ENCODE measurements at regions not wholly inside any gene's neighbourhood (a gene's known extent, or its start where the extent isn't known, plus 50 kb on each side); places are given as distances from the start of the nearest gene placed in this dataset.

DNA sequence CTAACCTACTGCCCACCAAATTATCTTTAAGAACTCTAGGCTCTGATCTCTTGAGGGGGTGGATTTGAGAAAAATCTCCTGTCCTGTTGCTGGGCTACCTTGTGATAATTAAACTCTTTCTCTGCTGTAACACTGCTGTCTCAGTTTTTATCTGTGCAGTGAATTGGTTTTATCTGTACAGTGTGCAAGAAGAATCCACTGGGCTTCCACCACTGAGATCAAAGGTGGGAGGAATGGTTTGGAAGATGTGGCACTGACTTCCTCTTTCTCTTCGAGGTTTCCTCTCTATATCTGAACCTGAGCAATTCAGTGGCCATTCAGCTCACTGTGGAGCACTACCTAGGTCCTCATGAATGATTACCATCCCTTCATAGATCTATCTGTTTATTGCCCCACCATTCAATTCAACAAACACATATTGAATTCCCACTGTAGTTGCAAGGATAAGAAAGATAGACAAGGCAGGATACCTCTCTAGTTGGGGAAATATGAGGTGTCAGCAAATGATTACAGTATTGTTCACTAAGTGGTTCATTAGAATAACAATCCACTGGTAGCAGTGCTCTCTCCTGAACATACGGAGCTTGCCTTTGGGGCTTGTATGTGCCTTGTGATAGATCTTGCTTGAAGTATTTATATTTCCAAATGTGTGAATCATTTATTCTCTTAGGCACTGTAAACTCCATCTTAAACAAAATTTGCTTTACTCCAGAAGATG lies 172.1 kb upstream of the ARG1 start:
- TF ChIP-seq POLR2AphosphoS5 (IDR thresholded peaks at IDR 0.05; ENCODE audit: borderline replicate concordance, low read depth, low read length) = no peak
- TF ChIP-seq FOXP2 (optimal IDR thresholded peaks at IDR 0.05; ENCODE audit: control extremely low read depth, extremely low read length, insufficient read depth) = no peak
- no peak for TF ChIP-seq EZH2 (IDR thresholded peaks at IDR 0.05)
